ENCODE measurements at regions not wholly inside any gene's neighbourhood (a gene's known extent, or its start where the extent isn't known, plus 50 kb on each side); places are given as distances from the start of the nearest gene placed in this dataset.

- TF ChIP-seq EZH2 (IDR thresholded peaks at IDR 0.05; ENCODE audit: low read depth, unreplicated experiment) (no peak), CTCF (conservative IDR thresholded peaks at IDR 0.05; ENCODE audit: low read depth in 2 of 2) (no peak), POLR2AphosphoS5 (IDR thresholded peaks at IDR 0.05; ENCODE audit: low read depth) (no peak), JUNB (IDR thresholded peaks at IDR 0.05; ENCODE audit: unreplicated experiment) (no peak), EZH2phosphoT487 (IDR thresholded peaks at IDR 0.05; ENCODE audit: unreplicated experiment) (no peak)
Measured at GRCh38 chr19:33898062-33898677, 101.5 kb downstream of the KCTD15 start.

Data from GM23338 (cell line).